ENCODE measurements at regions not wholly inside any gene's neighbourhood (a gene's known extent, or its start where the extent isn't known, plus 50 kb on each side); places are given as distances from the start of the nearest gene placed in this dataset.
"Not testable (repeated sequence)": the region's sequence is repeated elsewhere in the genome, so short reads cannot be mapped to it uniquely, and the experiment has no call there.

- no peak for DNase-seq (ENCODE audit: low read depth in 4 of 4, low spot score in 3 of 4)
Observed at GRCh38 chr6:71810880-71811279, 75.5 kb upstream of the RIMS1 start.

GRCh38 chr6:71822625-71823024 is 63.7 kb upstream of the RIMS1 start:
- DNase-seq (ENCODE audit: low read depth in 4 of 4, low spot score in 3 of 4): no peak

DNA sequence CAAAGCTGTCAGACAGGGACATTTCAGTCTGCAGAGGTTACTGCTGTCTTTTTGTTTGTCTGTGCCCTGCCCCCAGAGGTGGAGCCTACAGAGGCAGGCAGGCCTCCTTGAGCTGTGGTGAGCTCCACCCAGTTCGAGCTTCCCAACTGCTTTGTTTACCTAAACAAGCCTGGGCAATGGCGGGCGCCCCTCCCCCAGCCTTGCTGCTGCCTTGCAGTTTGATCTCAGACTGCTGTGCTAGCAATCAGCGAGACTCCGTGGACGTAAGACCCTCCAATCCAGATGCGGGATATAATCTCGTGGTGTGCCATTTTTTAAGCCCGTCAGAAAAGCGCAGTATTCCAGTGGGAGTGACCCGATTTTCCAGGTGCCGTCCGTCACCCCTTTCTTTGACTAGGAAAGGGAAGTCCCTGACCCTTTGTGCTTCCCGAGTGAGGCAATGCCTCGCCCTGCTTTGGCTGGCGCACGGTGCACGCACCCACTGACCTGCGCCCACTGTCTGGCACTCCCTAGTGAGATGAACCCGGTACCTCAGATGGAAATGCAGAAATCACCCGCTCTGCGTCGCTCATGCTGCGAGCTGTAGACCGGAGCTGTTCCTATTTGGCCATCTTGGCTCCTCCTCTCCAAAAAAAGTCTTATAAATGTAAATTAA is 54.1 kb upstream of the RIMS1 start:
- not testable (repeated sequence) for DNase-seq (ENCODE audit: low read depth in 4 of 4, low spot score in 3 of 4)
